HTR-8/SVneo (cell line): ENCODE measurements at regions not wholly inside any gene's neighbourhood (a gene's known extent, or its start where the extent isn't known, plus 50 kb on each side); places are given as distances from the start of the nearest gene placed in this dataset.

Source experiments
- DNase-seq: peaks from one replicate; pipeline ENCODE4 v3.0.0; 2011; ENCODE audit warnings: low spot score, mixed read lengths; ENCODE audit not compliant: insufficient read length
- FAIRE-seq: peaks from 2 replicates; lab custom pipeline; 2011; peaks lifted over from hg19 to GRCh38; lab: Jason Lieb, UNC

DNA sequence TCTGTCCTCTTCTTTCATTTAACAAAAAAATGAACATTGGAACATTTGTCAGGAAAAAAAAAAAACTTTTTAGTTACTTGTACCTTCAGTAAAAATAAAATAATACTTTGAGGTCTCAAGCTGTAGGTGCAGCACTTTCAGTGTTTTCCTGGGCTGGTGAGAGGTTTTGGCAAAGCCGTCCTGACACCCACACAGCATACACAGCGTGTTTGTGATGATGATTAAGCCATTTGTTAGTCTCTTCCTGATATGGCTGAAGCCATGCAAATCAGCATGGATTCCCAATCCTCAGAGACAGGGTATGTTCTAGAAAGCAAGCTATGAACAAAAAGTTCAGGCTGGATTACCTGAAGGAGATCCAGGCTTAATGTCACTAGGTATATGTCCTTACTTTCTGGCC is 236.8 kb downstream of the ZNF516 start:
- DNase-seq = no peak

DNA sequence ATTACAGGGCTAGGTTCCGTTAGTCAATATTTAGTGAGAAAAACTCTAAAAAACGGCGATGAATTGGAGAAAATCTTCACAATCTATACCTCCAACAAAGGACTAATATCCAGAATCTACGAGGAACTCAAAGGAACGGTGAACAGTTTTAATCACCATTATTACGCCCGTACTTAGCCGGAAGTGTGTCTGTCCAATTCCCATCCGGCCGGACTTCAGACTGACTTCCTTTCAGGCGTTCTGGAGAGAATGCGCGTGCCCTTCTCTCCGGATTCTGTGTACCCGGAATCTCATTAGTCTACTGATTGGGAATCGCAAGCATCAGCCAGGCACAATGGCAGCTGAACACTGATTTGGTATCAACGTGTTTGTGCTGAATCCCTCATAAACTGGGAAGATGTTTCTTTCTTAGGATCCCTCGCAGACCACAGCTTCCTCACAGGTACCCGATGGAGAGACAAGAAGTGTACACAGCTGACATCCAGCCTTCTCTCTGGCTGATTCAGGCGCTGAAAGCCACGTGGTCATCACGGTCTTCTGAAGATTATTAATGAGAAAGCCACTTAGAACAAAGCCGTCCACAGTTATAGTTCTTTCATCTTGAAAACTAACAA is 239.9 kb downstream of the ZNF516 start:
- FAIRE-seq = no peak
- DNase-seq = no peak

More for the DNA sequence above, 236.8 kb downstream of the ZNF516 start:
- FAIRE-seq = no peak

DNA sequence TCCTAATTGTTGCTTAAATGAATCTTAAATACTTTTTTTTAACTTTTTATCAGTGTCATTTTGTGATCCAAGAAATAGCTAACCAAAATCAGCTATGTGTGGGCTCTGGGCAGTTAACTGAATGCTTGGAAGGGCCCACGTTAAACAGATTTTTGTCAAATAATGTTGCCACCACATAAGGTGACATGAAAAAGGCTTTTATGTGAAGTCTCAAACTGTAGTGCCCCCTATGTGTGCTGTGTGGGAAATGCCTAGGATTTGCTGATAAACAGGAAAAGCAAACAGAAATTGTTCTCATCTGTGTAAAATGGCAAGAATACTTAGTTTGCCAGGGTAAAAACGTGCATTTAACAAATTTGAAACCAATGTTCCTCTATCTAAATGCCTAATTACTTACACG is 242.2 kb downstream of the ZNF516 start:
- no peak for FAIRE-seq

DNA sequence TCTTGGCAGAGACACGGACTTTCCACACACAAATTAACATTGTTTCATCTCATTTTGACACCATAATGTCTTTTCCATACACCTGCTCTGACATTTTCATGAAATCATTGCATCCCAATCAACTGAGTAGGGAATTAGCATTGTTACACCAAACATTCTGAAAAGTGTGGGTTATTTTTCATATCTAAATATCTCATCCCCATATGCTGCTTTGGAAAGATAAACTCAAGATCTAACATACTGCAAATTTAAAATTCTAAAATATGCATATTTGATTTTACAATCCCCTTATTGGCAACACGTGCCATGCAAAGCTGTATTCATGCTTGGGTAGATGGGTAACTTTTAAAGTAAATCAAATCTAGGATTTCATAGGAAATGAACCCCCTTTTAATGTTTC is 242.9 kb downstream of the ZNF516 start:
- no peak for FAIRE-seq
- no peak for DNase-seq

More for the DNA sequence above, 242.2 kb downstream of the ZNF516 start:
- no peak for DNase-seq

DNA sequence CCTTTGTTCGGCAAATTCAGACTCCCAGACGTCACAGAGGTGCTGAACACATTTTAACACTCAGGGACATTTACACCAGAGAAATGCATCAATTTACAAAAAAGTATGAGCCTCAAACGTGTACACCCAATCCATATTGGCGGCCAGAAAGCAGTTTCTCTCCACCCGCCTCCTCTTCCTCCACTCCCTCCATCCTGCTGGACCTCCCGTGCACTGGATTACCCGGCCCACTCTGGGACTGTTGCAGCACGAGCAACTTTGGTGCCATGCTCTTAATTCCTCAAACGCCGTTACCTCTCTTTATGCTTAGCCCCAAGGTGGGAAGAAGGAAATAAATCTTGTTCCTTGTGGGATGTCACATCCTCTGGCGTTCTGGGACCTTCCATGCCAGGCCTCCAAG is 243.4 kb downstream of the ZNF516 start:
- DNase-seq (no peak), FAIRE-seq (no peak)

DNA sequence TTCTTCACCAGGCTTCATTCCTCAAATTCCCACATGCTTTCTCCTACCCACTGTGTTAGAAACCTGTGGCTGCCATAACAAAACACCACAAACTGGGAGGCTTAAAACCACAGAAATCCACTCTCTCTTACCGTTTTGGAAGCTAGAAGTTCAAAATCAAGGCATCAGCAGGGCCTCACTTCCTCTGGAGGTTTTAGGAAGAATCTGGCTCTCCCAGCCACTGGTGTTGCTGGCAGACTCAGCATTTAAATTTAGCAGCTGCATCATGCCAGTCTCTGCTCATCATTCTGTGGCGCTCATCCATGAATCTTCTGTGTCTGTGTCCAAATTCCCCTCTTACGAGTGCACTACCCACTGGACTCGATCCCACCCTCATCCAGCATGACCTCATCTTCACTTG is 248.5 kb downstream of the ZNF516 start:
- FAIRE-seq (no peak), DNase-seq (no peak)

DNA sequence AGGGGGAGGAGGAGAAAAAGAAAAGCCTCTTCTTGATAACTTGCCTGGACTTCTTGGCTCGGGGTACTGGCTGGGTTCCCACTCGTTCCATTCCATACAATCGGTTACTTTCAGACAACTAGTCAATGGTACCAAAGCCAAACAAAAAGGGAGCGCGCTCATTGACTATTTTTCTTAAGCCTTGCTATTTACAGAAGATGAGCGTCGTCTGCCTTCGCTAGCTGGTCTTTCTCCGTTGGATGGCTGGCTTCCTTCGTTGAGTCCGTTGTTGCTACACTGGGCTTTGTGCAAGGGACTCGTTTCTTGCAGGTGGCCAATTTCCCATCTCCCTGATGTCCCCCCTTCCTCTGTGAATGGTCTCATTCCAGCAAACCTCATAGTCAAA is 260.4 kb downstream of the ZNF516 start:
- no peak for DNase-seq
- FAIRE-seq = no peak

DNA sequence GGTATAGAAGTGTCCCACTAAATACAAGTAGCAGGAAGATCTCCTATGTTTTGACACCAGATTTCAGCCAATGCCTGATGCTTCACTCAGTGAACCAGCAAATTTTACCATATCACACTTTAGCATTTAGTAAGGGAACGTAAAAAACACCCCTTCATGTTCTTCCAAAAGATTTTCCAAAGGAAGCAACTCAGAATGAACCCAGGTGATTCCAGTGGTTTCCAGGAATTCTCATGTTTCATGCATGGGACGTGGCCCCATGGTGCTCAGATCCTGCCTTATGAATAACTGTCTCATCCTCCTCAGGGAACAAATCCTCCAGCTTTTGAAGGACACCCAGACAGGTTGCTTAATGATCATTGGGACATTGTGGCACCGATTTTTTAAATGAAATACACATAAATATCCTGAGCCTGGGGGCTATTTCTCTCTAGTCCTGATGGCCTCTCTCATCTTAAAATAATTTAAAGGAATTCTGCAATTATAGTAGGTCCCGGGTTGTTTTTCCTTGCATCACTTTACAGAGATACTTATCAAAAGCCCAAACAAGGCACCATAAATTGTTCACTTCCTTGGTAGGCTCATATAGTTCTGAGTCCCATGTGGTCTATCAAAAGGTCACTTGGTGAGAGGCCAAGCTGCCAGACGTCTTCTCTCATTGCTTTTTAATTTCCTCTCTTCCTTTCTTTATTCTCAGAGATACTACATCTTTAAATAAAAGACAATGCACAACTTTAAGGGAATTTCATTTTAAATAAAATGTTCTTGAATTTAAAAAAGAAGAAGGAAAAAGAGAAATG is 261.0 kb downstream of the ZNF516 start:
- no peak for DNase-seq
- no peak for FAIRE-seq

DNA sequence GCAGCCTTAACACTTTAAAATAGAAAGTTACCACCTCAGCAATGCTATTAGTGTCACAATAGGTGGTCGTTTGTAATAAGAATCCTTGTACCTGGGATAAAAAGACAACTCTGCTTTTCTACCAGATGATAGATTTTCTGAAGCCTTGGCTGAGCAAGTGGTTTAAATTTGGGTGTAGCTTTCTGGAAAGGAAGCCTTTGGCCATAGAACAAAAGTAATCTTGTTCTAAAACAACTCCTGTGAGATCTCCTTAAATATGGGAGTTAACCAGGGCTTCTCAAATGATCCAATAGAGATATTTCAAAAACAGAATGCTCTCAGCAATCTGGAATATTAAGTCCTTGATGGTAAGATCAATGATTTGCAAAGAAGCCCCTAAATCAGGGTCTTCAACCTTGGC is 261.6 kb downstream of the ZNF516 start:
- DNase-seq (no peak), FAIRE-seq (no peak)

DNA sequence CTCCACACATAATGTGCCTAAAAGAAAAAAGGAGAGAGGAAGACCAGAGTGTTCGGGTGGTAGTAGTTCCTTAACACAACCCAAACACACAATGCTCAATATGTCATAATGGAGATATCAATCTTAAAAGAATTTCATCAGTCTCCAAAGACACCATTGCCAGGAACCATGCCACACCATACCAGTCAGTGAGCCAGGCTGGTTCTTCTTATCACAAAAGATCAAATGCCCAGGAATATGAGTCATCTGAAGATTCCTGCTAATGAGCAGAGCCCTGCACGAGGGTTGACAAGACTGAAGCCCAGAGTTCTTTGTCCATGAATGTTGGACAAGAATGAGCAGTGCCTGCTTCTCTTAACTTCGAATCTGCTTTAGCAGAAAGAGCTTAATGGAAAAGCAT is 262.3 kb downstream of the ZNF516 start:
- DNase-seq = no peak
- FAIRE-seq = no peak

DNA sequence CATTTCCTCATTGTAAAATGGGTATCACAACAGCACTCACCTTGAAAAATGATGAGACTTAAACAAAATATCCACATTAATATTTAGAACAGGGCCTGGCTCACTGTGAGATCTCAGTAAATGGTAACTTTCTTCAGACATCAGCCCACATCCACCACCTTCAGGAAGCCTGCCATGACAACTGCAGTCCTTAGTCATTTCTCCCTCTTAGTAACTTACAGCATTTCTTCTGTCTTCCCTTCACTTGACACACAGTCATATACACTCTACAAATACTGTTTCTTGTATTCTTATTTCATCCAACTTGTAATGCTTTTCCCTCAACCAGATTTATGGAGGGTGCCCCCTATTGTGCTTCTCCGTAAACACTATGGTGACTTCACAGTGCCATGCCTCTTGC is 263.0 kb downstream of the ZNF516 start:
- DNase-seq = no peak
- FAIRE-seq = no peak

DNA sequence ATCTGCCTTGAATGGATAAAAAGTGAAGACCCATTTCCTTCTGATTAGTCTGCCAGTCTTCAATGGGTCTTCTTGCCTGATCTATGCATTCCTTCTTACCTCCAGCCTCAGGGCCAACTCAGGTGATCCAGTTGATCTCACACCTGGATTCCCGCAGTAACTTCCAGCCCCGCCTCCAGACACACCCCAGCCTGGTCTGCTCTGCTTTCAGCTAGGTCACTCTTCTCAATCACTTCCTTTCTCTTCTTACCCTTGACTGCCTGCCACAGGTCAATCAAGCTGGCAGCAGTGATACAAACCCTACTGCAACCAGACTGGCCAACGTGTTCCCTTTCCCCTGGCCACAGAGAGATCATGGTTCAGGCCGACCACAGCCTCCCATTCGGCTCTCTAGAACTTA is 263.6 kb downstream of the ZNF516 start:
- no peak for DNase-seq
- FAIRE-seq = no peak

DNA sequence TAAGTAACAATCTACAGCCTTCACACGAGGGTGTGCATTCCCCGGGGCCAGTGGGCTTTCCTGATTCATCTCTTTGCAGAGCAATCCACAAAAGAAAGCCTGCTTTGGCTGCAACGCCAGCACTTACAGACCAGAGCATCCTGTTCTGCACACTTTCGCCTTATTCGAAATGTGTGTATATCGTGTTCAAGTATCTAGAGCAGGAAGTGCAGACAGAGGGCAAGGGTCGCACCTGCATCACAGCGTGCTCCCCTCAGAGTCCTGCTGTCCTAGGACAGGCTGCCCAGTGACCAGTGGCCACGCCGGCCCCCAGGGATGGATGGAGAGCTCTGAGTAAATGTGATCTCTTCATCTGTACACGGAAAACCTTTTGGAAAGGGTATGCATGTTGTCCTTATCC is 264.3 kb downstream of the ZNF516 start:
- DNase-seq (no peak), FAIRE-seq (no peak)

DNA sequence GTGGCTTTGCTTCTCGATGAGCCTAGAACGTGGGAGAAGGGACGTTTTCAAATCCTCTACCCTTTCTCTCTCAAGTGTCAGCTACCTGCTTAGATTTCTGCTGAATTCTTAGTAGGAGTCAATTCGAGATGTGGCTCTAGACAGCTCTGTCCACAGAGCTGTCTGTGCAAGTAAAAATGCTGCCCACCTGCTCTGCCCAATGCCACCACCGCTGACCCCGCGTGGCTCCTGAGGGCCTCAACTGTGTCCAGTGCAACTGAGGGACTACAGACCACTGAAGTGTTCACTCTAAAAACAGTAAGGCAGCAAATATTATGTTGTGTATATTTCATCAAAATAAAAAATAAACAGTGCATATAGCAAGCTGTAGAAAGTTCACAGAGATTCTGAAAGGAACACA is 266.3 kb downstream of the ZNF516 start:
- no peak for DNase-seq
- no peak for FAIRE-seq

DNA sequence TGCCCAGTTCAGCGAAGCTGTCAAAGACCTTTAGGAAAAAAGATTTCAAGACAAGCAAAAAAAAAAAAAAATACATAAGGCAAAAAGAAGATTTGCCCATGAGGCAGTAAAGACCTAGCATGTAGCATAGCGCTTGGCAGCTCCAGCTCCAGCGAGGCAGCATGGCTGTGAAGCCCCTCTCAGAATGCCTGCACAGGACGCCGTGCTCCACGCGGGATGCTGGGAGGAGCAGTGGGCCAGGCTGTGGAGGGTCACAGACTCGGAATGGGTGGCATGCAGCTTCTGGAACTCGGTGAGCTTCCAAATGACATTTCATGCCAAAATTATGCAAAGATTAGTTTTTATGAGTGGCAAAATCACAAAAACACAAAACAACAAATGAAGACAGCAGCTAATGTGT is 267.3 kb downstream of the ZNF516 start:
- no peak for DNase-seq
- FAIRE-seq = no peak

DNA sequence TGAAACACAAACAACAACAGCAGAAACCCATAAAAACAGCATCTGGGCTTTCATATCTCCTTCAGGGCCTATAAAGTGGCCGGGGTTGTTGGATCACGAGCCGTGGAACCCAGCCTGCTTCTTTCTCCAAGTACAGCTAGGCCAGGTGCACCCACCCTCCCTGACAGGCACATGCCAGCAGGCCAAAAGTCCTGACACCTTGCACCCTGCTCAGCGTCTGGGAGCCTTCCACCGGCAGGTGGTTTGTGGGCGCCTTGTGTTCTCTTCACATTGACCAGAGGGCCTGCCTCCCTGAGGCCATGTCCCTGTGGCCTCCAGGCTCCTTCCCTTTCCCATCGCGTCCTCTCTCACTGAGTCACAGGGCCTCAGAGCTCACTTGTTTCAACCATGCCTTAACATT is 271.6 kb downstream of the ZNF516 start:
- no peak for DNase-seq
- FAIRE-seq = no peak

DNA sequence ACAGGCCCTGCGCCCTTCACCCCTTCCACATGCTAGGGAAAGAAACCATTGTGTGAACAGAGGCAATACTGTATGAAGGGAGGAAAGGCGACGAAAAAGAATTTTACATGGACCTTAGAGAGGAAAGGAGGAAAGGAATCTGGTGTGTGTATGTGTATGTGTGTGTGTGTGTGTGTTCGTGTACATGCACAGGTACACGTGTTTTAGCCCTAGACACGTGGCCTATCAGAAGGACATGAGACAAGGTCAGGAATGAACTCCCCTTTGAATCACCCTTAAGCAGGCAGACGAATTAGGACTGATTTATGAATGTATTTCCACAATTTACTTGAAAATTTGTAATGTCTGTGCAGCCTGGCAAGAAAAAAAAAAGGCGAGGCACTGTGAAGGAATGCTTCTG is 276.0 kb downstream of the ZNF516 start:
- DNase-seq (no peak), FAIRE-seq (no peak)

DNA sequence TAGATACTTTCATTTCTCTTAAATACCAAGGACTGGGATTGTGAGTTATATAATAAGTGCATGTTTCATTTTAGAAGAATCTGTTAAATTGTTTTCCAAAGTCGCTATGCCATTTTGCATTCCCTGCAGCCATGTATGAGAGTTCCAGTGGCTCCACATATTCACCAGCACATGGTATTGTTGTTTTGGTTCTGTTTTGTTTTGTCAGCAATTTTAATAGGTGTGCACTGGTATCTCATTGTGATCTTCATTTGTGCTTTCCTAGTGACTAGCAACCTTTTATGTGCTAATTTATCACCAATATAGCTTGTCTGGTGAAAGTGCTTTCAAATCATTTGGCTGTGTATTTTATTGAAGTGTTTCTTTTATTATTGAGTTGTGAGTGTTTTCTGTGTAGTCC is 278.9 kb downstream of the ZNF516 start:
- DNase-seq (no peak), FAIRE-seq (no peak)

DNA sequence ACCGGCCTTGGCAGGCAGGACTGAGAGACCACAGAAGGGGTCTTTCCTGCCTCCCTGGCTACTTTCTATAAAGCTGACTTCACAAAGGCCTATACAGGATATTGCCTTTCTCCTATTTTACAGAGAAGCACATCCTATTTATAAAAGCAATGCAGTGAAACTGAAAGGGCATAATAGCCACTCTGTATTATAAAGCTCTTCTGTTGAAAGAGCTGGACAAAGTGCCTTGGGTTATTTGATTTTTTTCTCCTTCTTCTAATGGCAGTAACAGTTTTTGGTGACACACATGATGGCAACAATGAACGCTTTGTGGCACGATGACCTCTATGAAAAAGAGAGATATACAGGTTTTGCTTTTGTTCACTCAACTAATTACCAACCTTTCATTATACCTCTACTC is 281.1 kb downstream of the ZNF516 start:
- no peak for DNase-seq
- no peak for FAIRE-seq

DNA sequence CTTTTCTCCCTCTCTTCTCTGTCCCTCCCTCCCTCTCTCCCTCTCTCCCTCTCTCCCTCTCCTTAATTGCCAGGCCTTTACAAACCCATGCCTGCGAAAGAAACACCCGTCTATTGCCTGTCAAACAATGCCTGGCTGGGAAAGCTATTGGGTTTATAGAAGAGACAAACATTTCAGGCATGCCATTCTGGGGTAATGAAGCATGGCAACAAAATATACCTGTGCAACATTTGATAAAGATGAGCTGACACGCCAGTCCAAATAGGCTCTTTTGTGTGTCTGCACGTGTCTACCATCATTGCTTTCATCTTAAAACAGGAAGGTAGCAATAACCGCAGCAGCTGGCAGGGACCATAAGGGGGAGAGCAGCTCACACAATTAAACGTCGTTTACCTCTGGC is 282.1 kb downstream of the ZNF516 start:
- FAIRE-seq (no peak), DNase-seq (no peak)

DNA sequence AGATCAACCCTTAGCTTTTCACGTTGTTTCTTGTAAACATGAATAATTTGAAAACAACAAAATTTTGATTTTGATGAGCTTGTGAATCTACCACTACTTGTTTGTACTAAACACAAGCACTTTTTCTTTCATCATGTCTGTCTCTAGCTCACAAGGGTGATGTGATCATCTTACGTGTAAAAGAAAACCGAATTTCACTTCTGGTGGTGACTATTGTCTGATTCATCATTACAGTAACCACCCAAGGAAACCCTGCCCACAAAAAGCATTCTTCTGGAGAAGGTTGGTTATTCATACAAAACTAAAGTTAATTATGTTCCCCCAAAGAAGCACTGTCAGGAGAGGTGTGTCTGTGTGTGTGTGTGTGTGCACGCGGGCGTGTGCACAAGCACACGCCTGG is 285.4 kb downstream of the ZNF516 start:
- no peak for DNase-seq
- no peak for FAIRE-seq

DNA sequence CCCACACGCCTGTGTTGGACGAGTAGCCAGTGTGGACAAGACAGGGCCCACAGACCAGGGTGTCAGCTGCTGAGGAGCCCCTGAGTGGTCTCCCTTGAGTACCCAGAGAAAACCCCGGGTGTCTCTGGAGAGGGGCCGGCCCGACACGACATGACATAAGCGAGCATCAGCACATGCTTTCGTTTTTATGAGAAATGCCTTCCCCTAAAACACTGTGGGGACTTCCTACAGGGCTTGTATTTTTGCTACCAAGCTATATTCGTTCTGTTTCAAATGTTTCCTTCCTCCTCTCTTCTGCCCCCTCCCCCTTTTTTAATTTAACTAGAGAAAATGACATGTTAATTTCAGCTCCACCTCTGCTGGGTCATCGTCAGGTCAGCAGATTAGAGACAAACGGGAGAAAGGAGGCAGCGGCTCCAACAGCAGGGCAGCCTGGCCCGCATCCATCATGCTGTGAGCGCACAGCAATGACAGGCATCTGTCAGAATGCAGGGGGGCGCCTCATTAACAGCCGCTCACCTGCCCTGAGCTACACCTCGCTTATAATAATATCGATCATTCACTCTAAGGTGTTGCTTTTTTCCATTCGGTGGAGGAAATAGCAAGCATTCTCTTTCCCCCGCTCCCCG is 286.2 kb downstream of the ZNF516 start:
- no peak for FAIRE-seq

More for the DNA sequence above, 286.2 kb downstream of the ZNF516 start:
- DNase-seq = no peak
